Right ventricle myocardium superior (tissue), 1 donor: ENCODE measurements at regions not wholly inside any gene's neighbourhood (a gene's known extent, or its start where the extent isn't known, plus 50 kb on each side); places are given as distances from the start of the nearest gene placed in this dataset.

ENCODE experiments used
- ATAC-seq: fragments of 200-7000 bp; cut with Tn5 transposase; one replicate; pipeline ENCODE4 v1.9.1; 2020; ENCODE audit warnings: mild to moderate bottlenecking; ENCODE audit not compliant: poor library complexity
- DNase-seq: peaks from one replicate; pipeline ENCODE4 v3.0.0-alpha.2; 2020
- intact Hi-C: fragments of 100-400 bp; cut with DNase I; formaldehyde crosslinking; loops from one replicate; pipeline ENCODE4 v1.11.2; 2022
- donor health status: DM: no; HTN: yes; CAD: no; lungs with severe emphysema.

- ATAC-seq = no peak
- intact Hi-C loops = no loop called here
- no peak for DNase-seq
Observed at GRCh38 chr4:13261486-13262257, 222.5 kb downstream of the RAB28 start.

- intact Hi-C loops = no loop called here
- no peak for DNase-seq
- no peak for ATAC-seq
Observed at GRCh38 chr4:13260513-13260912, 223.6 kb downstream of the RAB28 start.

- intact Hi-C loops = no loop called here
- ATAC-seq = no peak
- DNase-seq = no peak
Observed at GRCh38 chr4:13250263-13250662, 233.9 kb downstream of the RAB28 start.

GRCh38 chr4:13248621-13249298, 235.4 kb downstream of the RAB28 start:
- ATAC-seq (no peak), DNase-seq (no peak)
- intact Hi-C loops = no loop called here

GRCh38 chr4:13246107-13246506, 238.0 kb downstream of the RAB28 start:
- no peak for ATAC-seq
- no peak for DNase-seq
- intact Hi-C loops = no loop called here

- DNase-seq (no peak), ATAC-seq (no peak)
- intact Hi-C loops = no loop called here
Observed at GRCh38 chr4:13244444-13244843, 239.7 kb downstream of the RAB28 start.

GRCh38 chr4:13243152-13243551, 241.0 kb downstream of the RAB28 start:
- intact Hi-C loops = no loop called here
- ATAC-seq (no peak), DNase-seq (no peak)

- intact Hi-C loops = no loop called here
- ATAC-seq = no peak
- DNase-seq = no peak
Observed at GRCh38 chr4:13240066-13240465, 244.1 kb downstream of the RAB28 start.

GRCh38 chr4:13238936-13239335, 245.2 kb downstream of the RAB28 start:
- ATAC-seq = no peak
- no peak for DNase-seq
- intact Hi-C loops = no loop called here

GRCh38 chr4:13236485-13236884, 247.7 kb downstream of the RAB28 start:
- no peak for DNase-seq
- no peak for ATAC-seq
- intact Hi-C loops = no loop called here

GRCh38 chr4:13233755-13234154, 250.4 kb downstream of the RAB28 start:
- ATAC-seq (no peak), DNase-seq (no peak)
- intact Hi-C loops = no loop called here

GRCh38 chr4:13219971-13220370, 264.2 kb downstream of the RAB28 start:
- intact Hi-C loops = no loop called here

GRCh38 chr4:13218326-13218958, 265.7 kb downstream of the RAB28 start:
- DNase-seq = no peak
- intact Hi-C loops = no loop called here
- ATAC-seq = peak; percentile 92

More at GRCh38 chr4:13219971-13220370, 264.2 kb downstream of the RAB28 start:
- no peak for ATAC-seq
- DNase-seq = no peak

GRCh38 chr4:13215560-13215959, 268.6 kb downstream of the RAB28 start:
- no peak for DNase-seq
- ATAC-seq = no peak
- intact Hi-C loops = no loop called here

- no peak for DNase-seq
- intact Hi-C loops = no loop called here
- no peak for ATAC-seq
Observed at GRCh38 chr4:13212936-13213335, 271.2 kb downstream of the RAB28 start.

- ATAC-seq (peak; percentile 12), DNase-seq (no peak)
- intact Hi-C loops = no loop called here
Observed at GRCh38 chr4:13209600-13209999, 274.5 kb downstream of the RAB28 start.

GRCh38 chr4:13208558-13209193, 275.5 kb downstream of the RAB28 start:
- ATAC-seq = no peak
- intact Hi-C loops = no loop called here
- DNase-seq = no peak

GRCh38 chr4:13207226-13207625, 276.9 kb downstream of the RAB28 start:
- DNase-seq (no peak), ATAC-seq (peak; percentile 77)
- intact Hi-C loops = no loop called here

- intact Hi-C loops = no loop called here
- DNase-seq (no peak), ATAC-seq (peak; percentile 61)
Observed at GRCh38 chr4:13203101-13203500, 281.0 kb downstream of the RAB28 start.
